ENCODE measurements at regions not wholly inside any gene's neighbourhood (a gene's known extent, or its start where the extent isn't known, plus 50 kb on each side); places are given as distances from the start of the nearest gene placed in this dataset.
"Not testable (repeated sequence)": the region's sequence is repeated elsewhere in the genome, so short reads cannot be mapped to it uniquely, and the experiment has no call there.

GRCh38 chr6:1445650-1446330 is 56.4 kb downstream of the FOXF2 start:
- H3K36me3 ChIP-seq (ENCODE audit: control insufficient read depth in 2 of 3, insufficient read depth in 3 of 3, low read length in 3 of 3): no peaks in the 10 kb centered on the region
- no peaks in the 10 kb centered on the region for H3K4me1 Mint-ChIP-seq
- DNase-seq: no peak
- ATAC-seq: no peak
- H3K36me3 Mint-ChIP-seq: peaks cover 0 to under 1% (median 0%) of the 10 kb centered on the region in 5 donors
- CTCF ChIA-PET: interaction anchor here (0.5 to 0.6 kb wide), 2 partner anchors 9 to 1278 kb away, joined by 3 to 8 read pairs; no protein-coding TSS in a partner anchor
- peaks cover 0 to 15% (median 3%) of the 10 kb centered on the region in 11 donors for H3K9me3 Mint-ChIP-seq
- no peak overlapping the region for H3K27ac Mint-ChIP-seq
- H3K27me3 ChIP-seq (ENCODE audit: control insufficient read depth in 2 of 2, insufficient read depth in 2 of 2, low read length in 2 of 2): no peaks in the 10 kb centered on the region
- peaks cover 0 to under 1% (median 0%) of the 10 kb centered on the region in 3 experiments for H3K9me3 ChIP-seq (ENCODE audit: control insufficient read depth in 2 of 3, low read length in 3 of 3)
- H3K4me1 ChIP-seq (ENCODE audit: control insufficient read depth in 2 of 2, insufficient read depth in 2 of 2, low read length in 2 of 2): no peaks in the 10 kb centered on the region
- H3K4me3 ChIP-seq (ENCODE audit: low read length): no peak overlapping the region
- POLR2A ChIA-PET: no interaction called here
- no peak overlapping the region for H3K27ac ChIP-seq (ENCODE audit: low read depth, low read length)
- intact Hi-C loops (cut with micrococcal nuclease): no loop called here
- peaks cover 11 to 45% (median 31%) of the 10 kb centered on the region in 5 donors for H3K27me3 Mint-ChIP-seq
- H3K4me3 Mint-ChIP-seq: no peak overlapping the region

GRCh38 chr6:1449896-1450295 is 60.5 kb downstream of the FOXF2 start:
- no peak for DNase-seq
- no peak overlapping the region for H3K27ac Mint-ChIP-seq
- ChIA-PET CTCF (no interaction called here), POLR2A (no interaction called here)
- no peak overlapping the region for H3K4me3 Mint-ChIP-seq
- intact Hi-C loops (cut with micrococcal nuclease): no loop called here
- peaks cover 4 to 54% (median 35%) of the 10 kb centered on the region in 5 donors for H3K27me3 Mint-ChIP-seq
- peaks cover 0 to 9% (median 0%) of the 10 kb centered on the region in 3 experiments for H3K9me3 ChIP-seq (ENCODE audit: control insufficient read depth in 2 of 3, low read length in 3 of 3)
- no peak for ATAC-seq
- H3K27ac ChIP-seq (ENCODE audit: low read depth, low read length): no peak overlapping the region
- H3K9me3 Mint-ChIP-seq: peaks cover 0 to 30% (median 12%) of the 10 kb centered on the region in 11 donors
- peaks cover 0 to 6% (median 0%) of the 10 kb centered on the region in 5 donors for H3K36me3 Mint-ChIP-seq
- H3K4me1 Mint-ChIP-seq: no peaks in the 10 kb centered on the region
- no peaks in the 10 kb centered on the region for H3K36me3 ChIP-seq (ENCODE audit: control insufficient read depth in 2 of 3, insufficient read depth in 3 of 3, low read length in 3 of 3)
- no peak overlapping the region for H3K4me3 ChIP-seq (ENCODE audit: low read length)
- no peaks in the 10 kb centered on the region for H3K27me3 ChIP-seq (ENCODE audit: control insufficient read depth in 2 of 2, insufficient read depth in 2 of 2, low read length in 2 of 2)
- H3K4me1 ChIP-seq (ENCODE audit: control insufficient read depth in 2 of 2, insufficient read depth in 2 of 2, low read length in 2 of 2): no peaks in the 10 kb centered on the region

GRCh38 chr6:1453024-1453423 is 63.6 kb downstream of the FOXF2 start:
- Mint-ChIP-seq H3K27ac (no peak overlapping the region), H3K4me3 (no peak overlapping the region), H3K4me1 (no peaks in the 10 kb centered on the region), H3K9me3 (peaks cover 0 to 30% (median 12%) of the 10 kb centered on the region in 11 donors), H3K27me3 (peaks cover 2 to 39% (median 34%) of the 10 kb centered on the region in 5 donors), H3K36me3 (peaks cover 0 to 6% (median 0%) of the 10 kb centered on the region in 5 donors)
- Histone ChIP-seq H3K9me3 (ENCODE audit: control insufficient read depth in 2 of 3, low read length in 3 of 3) (peaks cover 0 to 9% (median 0%) of the 10 kb centered on the region in 3 experiments), H3K4me1 (ENCODE audit: control insufficient read depth in 2 of 2, insufficient read depth in 2 of 2, low read length in 2 of 2) (no peaks in the 10 kb centered on the region), H3K36me3 (ENCODE audit: control insufficient read depth in 2 of 3, insufficient read depth in 3 of 3, low read length in 3 of 3) (no peaks in the 10 kb centered on the region), H3K27ac (ENCODE audit: low read depth, low read length) (no peak overlapping the region), H3K4me3 (ENCODE audit: low read length) (no peak overlapping the region), H3K27me3 (ENCODE audit: control insufficient read depth in 2 of 2, insufficient read depth in 2 of 2, low read length in 2 of 2) (no peaks in the 10 kb centered on the region)
- CTCF ChIA-PET: no interaction called here
- POLR2A ChIA-PET: no interaction called here
- DNase-seq: no peak
- no peak for ATAC-seq
- intact Hi-C loops (cut with micrococcal nuclease): no loop called here

- H3K27ac Mint-ChIP-seq; ATAC-seq; intact Hi-C loops (cut with micrococcal nuclease); H3K36me3 Mint-ChIP-seq; DNase-seq; H3K27me3 ChIP-seq (ENCODE audit: control insufficient read depth in 2 of 2, insufficient read depth in 2 of 2, low read length in 2 of 2); CTCF ChIA-PET; H3K4me1 ChIP-seq (ENCODE audit: control insufficient read depth in 2 of 2, insufficient read depth in 2 of 2, low read length in 2 of 2); H3K9me3 ChIP-seq (ENCODE audit: control insufficient read depth in 2 of 3, low read length in 3 of 3); H3K4me3 ChIP-seq (ENCODE audit: low read length); H3K27ac ChIP-seq (ENCODE audit: low read depth, low read length); H3K36me3 ChIP-seq (ENCODE audit: control insufficient read depth in 2 of 3, insufficient read depth in 3 of 3, low read length in 3 of 3); POLR2A ChIA-PET; H3K4me3 Mint-ChIP-seq; H3K4me1 Mint-ChIP-seq: not testable (repeated sequence)
- Mint-ChIP-seq H3K9me3 (peaks cover 0 to 15% (median 5%) of the 10 kb centered on the region in 11 donors), H3K27me3 (peaks cover 6 to 17% (median 10%) of the 10 kb centered on the region in 5 donors)
Measured at GRCh38 chr6:1456816-1457215, 67.4 kb downstream of the FOXF2 start.

GRCh38 chr6:1461207-1461606 is 71.8 kb downstream of the FOXF2 start:
- intact Hi-C loops (cut with micrococcal nuclease): no loop called here
- ATAC-seq: no peak
- Histone ChIP-seq H3K36me3 (ENCODE audit: control insufficient read depth in 2 of 3, insufficient read depth in 3 of 3, low read length in 3 of 3) (no peaks in the 10 kb centered on the region), H3K27ac (ENCODE audit: low read depth, low read length) (no peak overlapping the region), H3K4me1 (ENCODE audit: control insufficient read depth in 2 of 2, insufficient read depth in 2 of 2, low read length in 2 of 2) (no peaks in the 10 kb centered on the region), H3K4me3 (ENCODE audit: low read length) (no peak overlapping the region), H3K9me3 (ENCODE audit: control insufficient read depth in 2 of 3, low read length in 3 of 3) (no peaks in the 10 kb centered on the region), H3K27me3 (ENCODE audit: control insufficient read depth in 2 of 2, insufficient read depth in 2 of 2, low read length in 2 of 2) (no peaks in the 10 kb centered on the region)
- H3K27ac Mint-ChIP-seq: no peak overlapping the region
- peaks cover 0 to 5% (median 0%) of the 10 kb centered on the region in 11 donors for H3K9me3 Mint-ChIP-seq
- H3K27me3 Mint-ChIP-seq: peaks cover 0 to 8% (median under 1%) of the 10 kb centered on the region in 5 donors
- POLR2A ChIA-PET: no interaction called here
- peaks cover 0 to 4% (median 0%) of the 10 kb centered on the region in 5 donors for H3K36me3 Mint-ChIP-seq
- no peak overlapping the region for H3K4me3 Mint-ChIP-seq
- DNase-seq: no peak
- no peaks in the 10 kb centered on the region for H3K4me1 Mint-ChIP-seq
- CTCF ChIA-PET: no interaction called here

- H3K4me1 Mint-ChIP-seq: no peaks in the 10 kb centered on the region
- ATAC-seq: no peak
Measured at GRCh38 chr6:1461736-1462135, 72.4 kb downstream of the FOXF2 start.

GRCh38 chr6:1463275-1463674 is 73.9 kb downstream of the FOXF2 start:
- Mint-ChIP-seq H3K4me1 (no peaks in the 10 kb centered on the region), H3K4me3 (no peak overlapping the region), H3K9me3 (peaks cover 0 to 5% (median 0%) of the 10 kb centered on the region in 11 donors), H3K36me3 (peaks cover 0 to 4% (median 0%) of the 10 kb centered on the region in 5 donors), H3K27ac (no peak overlapping the region), H3K27me3 (peaks cover 0 to 13% (median 8%) of the 10 kb centered on the region in 5 donors)
- no peaks in the 10 kb centered on the region for H3K36me3 ChIP-seq (ENCODE audit: control insufficient read depth in 2 of 3, insufficient read depth in 3 of 3, low read length in 3 of 3)
- H3K9me3 ChIP-seq (ENCODE audit: control insufficient read depth in 2 of 3, low read length in 3 of 3): no peaks in the 10 kb centered on the region
- H3K27me3 ChIP-seq (ENCODE audit: control insufficient read depth in 2 of 2, insufficient read depth in 2 of 2, low read length in 2 of 2): no peaks in the 10 kb centered on the region
- DNase-seq (no peak), ATAC-seq (no peak)
- CTCF ChIA-PET: no interaction called here
- no peak overlapping the region for H3K4me3 ChIP-seq (ENCODE audit: low read length)
- H3K27ac ChIP-seq (ENCODE audit: low read depth, low read length): no peak overlapping the region
- POLR2A ChIA-PET: no interaction called here
- intact Hi-C loops (cut with micrococcal nuclease): no loop called here
- no peaks in the 10 kb centered on the region for H3K4me1 ChIP-seq (ENCODE audit: control insufficient read depth in 2 of 2, insufficient read depth in 2 of 2, low read length in 2 of 2)

More at GRCh38 chr6:1461736-1462135, 72.4 kb downstream of the FOXF2 start:
- Histone ChIP-seq H3K9me3 (ENCODE audit: control insufficient read depth in 2 of 3, low read length in 3 of 3) (no peaks in the 10 kb centered on the region), H3K4me3 (ENCODE audit: low read length) (no peak overlapping the region), H3K36me3 (ENCODE audit: control insufficient read depth in 2 of 3, insufficient read depth in 3 of 3, low read length in 3 of 3) (no peaks in the 10 kb centered on the region), H3K27me3 (ENCODE audit: control insufficient read depth in 2 of 2, insufficient read depth in 2 of 2, low read length in 2 of 2) (no peaks in the 10 kb centered on the region), H3K27ac (ENCODE audit: low read depth, low read length) (no peak overlapping the region), H3K4me1 (ENCODE audit: control insufficient read depth in 2 of 2, insufficient read depth in 2 of 2, low read length in 2 of 2) (no peaks in the 10 kb centered on the region)
- POLR2A ChIA-PET: no interaction called here
- CTCF ChIA-PET: no interaction called here
- DNase-seq: no peak
- Mint-ChIP-seq H3K36me3 (peaks cover 0 to 4% (median 0%) of the 10 kb centered on the region in 5 donors), H3K27me3 (peaks cover 0 to 8% (median 5%) of the 10 kb centered on the region in 5 donors), H3K4me3 (no peak overlapping the region), H3K9me3 (peaks cover 0 to 5% (median 0%) of the 10 kb centered on the region in 11 donors), H3K27ac (no peak overlapping the region)
- intact Hi-C loops (cut with micrococcal nuclease): no loop called here

Measured in naive thymus-derived CD4-positive, alpha-beta T cell (primary cell).